ENCODE measurements at regions not wholly inside any gene's neighbourhood (a gene's known extent, or its start where the extent isn't known, plus 50 kb on each side); places are given as distances from the start of the nearest gene placed in this dataset.
"Not testable (repeated sequence)": the region's sequence is repeated elsewhere in the genome, so short reads cannot be mapped to it uniquely, and the experiment has no call there.

DNA sequence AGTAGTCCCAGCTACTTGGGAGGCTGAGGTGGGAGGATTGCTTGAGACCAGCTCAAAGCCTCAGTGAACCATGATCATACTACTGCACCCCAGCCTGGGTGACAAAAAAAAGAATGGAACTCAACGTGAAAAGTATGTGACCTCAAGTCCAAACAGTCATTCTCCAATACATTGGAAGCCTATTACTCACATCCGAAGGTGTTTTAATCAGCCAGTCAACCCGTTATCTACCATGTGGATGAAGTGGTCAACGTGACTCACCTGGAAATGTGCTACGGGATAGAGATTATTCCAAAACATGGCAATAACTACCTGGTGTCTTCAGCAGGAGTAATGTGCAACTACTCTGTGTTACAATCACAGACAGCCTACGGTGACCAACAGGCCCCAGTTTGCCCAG lies 85.8 kb upstream of the TOP1 start:
- no peak for DNase-seq

DNA sequence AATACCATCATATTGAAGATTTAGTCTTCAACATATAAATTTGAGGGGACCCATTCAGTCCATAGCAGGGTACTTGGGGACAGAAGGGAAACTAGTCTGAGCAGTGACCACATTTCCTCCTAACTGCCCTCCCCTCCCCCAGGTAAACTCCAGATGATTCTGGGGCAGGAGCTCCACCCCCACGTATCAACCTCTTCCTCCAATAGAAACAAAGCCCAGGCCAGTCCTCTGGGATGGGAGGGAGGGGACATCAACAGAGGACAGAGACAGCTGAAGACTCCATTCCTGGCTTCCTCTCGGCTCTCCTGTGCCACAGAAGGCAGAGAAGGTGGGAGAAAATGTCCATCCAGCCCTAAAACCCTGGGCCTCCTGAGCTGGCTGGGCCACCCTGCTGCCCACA lies 85.0 kb upstream of the TOP1 start:
- DNase-seq: no peak

DNA sequence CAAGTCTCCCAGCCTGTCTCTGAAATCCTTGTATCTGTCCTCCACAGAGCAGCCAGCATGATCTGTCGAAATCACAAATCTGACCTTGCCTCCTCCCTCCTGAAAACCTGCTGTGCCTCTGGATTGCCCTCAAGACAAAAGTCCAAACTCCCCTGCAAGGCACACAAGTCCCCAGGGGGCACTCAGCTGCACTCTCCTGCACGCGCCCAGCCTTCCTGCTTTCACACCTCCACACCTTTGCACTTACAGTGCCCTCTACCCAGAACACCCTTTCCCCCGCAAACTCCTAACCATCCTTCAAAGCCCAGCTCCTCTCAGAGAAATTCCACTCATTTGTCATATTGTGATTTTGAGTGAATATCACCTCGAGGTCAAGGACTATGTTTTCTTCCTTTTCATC lies 83.4 kb upstream of the TOP1 start:
- DNase-seq: no peak

DNA sequence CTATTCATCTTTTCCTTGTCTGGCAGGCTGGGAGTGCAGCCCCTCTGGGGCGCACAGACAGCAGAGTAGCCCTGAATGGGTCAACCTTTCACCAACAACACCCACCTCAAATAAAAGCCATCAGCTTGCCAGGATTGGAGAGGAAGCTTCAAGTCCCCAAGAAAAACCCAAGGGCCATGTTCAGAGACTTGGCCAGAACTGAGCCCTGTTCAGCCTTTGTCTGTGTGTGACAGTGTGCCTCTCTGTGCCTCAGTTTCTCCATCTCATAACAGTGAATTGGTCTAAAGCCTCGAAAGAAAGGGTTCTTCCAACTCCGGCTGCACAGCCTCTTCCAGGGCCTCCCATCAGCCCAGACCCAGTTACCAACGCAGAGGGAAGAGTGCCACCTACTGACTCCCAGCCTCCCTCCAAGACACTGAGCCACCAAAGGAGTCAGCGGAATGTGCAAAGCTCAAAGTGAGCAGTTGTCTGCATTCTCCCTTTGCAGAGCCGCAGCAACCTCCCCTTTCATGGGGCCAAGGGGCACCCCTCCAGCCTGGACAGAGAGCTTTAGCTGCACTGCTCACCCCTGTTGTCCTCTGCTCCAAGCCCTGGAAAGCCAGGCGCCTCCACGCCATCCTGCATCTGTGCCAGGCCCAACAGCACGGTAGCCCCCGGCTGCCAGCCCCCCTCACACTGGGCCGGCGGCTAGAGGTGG lies 82.7 kb upstream of the TOP1 start:
- DNase-seq: no peak

DNA sequence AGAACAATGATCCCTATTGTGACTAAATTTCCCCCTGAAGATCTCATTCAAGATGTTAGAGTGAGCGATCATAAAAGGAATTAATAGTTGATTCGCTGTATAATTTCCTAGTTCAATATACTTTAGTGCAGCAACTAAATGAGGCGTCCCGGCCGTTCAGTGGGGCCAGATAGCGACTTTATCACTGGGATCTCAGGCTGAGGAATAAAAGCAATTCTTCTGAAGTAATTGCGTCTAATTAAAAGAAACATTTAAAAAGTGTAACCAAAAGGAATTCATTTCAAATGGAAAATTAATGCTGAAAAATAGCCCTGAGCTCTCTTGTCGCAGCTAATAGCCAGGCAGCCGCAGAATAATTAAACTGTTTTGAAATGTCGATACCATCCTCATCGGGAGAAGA lies 82.2 kb upstream of the TOP1 start:
- no peak for DNase-seq

DNA sequence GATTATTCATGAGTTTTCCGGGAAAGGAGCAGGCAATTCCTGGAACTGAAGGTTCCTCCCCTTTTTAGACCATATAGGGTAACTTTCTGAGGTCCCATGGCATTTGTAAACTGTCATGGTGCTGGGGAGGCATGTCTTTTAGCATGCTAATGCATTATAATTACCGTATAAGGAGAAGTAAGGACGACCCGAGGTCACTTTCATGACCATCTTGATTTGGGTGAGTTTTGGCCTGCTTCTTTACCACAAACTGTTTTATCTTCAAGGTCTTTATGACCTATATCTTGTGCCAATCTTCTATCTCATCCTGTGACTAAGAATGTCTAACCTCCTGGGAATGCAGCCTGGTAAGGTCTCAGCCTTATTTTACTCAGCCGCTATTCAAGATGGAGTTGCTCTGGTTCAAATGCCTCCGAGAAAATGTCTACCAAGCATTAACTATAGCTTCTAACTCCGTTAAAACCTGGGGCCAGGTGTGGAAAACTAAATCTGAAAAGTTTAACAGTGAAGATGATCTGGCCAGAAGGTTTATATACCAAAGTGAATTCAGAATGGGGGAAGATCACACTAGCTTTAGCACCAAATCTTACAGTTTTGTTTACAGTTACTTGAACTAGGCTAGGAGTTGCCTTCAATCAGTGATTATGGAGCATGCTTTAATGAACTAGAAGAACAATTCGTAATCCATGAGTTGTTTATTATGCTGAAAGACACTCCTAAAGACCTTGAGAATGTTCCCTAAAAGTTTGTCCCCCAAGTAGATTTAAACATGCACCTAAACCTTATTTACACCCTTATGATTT lies 80.0 kb upstream of the TOP1 start:
- no peak for DNase-seq

DNA sequence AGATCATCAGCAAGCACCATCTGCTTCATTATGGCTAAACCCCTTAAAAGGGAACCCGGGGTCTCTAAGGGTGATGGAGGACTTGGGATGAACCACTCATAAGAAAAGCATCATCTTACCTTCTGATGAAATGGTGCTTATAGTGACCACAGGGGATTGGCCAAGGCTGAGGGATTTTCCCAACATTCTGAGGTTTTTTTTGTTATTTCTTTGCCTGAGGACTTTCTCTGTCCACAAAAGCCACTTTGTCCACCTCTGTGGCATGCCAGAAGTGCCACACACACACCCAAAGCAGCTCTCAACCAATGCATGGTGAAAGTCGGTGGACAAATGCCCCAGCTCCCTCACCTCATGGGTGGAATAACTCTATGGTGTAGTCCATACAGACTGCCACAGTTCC lies 79.3 kb upstream of the TOP1 start:
- DNase-seq: no peak

DNA sequence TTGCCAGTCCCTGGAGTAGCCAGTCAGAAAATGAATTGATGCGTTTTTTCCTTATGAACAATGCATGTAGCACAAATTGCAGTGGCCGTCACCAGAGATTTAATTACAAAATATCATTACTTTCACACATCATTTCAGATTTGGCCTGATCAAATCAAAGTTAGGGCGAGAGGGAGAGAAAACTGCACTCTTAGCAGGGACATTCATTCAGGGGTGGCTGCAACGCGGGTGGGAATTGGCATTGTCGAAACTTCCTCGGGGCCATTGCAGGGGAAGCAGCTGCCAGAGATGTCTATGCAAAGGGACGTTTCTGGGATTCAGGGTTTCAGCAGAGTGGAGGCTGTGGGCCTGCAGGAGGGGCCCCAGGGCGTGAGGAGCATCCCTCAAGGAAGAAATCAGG lies 76.5 kb upstream of the TOP1 start:
- no peak for DNase-seq

DNA sequence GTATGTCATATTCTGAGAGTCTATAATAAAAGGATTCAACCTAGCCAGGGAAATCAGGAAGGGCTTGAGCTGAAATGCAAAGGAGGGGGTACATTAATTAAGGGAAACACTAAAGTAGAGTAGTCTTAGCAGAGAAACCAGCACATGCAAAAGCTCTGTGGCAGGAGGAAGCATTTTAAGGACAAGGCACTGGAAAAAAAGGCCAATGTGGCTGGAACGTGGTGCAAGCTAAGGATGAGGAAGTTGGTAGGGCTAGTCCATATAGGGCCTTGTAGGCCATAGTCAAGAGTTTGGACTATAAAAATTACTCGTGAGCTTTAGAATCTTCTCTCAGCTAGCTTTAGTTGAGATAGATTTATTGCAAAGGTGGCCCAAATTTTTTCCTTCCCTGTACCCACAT lies 75.2 kb upstream of the TOP1 start:
- DNase-seq: no peak

DNA sequence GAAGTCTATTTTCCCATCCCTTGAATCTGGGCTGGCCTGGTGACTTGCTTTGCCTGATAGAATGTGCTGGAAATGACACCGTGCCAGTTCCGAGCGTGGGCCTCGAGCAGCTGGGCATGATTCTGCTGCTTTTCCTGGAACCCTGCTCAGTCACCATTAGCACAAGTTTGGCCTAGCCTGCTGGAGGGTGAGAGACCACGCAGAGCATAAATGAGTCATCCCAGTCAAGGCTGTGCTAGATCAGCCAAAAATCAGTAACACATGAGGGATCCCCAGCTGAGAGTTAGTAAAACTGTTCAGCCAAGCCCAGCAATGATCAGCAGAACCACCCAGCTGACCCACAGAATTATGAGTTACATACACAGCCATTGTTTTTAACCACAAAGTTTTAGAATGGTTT lies 74.8 kb upstream of the TOP1 start:
- DNase-seq: no peak

DNA sequence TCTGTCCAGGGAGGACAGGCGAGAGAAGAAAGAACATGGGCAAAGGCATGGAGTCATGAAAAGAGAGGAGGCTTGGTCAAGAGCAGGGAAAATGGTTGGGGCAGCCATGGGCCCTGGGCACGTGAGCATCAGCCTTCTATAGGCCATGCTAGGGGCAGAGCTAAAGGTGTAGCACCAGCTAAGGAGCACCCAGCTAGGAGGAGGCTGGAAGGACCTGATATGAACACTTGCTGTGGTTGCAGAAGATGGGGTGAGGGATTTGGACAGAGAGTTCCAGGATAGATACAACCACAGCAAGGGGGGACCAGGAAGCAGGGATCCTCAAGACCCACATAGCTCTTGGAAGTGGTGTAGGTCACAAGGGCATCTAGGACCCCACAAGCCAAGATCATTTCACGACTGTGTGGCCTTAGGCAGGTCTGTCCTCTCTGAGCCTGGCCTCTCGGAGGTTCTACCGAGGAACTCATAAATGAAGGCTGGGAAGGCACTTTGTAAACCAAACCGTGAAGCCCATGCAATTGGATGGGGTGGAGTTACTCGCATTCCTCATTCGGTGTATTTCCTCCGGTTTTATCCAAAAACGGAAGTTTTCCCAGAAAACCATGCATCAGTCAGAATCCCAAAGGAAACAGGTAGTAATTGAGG lies 74.0 kb upstream of the TOP1 start:
- no peak for DNase-seq

DNA sequence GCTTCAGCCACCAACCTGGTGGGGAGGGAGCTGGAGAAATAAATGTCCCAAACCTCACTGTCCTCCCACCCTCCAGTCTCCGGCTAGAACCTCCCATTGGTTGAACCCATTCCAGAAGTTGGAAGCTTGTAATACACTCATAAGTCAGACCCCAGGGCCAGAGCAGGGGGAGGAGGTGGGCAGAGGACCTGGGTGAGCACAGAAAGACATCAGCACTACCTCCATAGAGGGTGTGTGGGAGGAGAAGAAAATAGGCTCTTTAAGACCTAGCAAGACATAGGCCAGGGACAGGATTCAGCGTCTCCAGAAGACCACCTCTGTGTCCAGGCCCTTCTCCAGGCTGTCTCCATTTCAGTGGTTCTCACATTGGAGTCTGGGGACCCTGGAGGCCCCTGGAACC lies 73.3 kb upstream of the TOP1 start:
- DNase-seq: no peak

DNA sequence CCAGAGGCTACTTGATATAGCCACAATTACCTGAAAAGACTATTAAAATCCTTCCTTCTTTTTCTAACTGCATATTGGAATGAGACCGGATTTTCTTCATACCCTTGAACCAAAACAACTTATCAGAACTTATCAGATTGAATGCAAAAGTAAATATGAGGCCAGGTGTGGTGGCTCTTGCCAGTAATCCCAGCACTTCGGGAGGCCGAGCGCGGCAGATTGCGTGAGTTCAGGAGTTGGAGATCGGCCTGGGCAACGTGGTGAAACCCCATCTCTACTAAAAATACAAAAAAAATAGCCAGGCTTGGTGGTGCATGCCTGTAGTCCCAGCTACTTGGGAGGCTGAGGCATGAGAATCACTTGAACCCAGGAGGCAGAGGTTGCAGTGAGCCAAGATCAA lies 72.8 kb upstream of the TOP1 start:
- DNase-seq: not testable (repeated sequence)

DNA sequence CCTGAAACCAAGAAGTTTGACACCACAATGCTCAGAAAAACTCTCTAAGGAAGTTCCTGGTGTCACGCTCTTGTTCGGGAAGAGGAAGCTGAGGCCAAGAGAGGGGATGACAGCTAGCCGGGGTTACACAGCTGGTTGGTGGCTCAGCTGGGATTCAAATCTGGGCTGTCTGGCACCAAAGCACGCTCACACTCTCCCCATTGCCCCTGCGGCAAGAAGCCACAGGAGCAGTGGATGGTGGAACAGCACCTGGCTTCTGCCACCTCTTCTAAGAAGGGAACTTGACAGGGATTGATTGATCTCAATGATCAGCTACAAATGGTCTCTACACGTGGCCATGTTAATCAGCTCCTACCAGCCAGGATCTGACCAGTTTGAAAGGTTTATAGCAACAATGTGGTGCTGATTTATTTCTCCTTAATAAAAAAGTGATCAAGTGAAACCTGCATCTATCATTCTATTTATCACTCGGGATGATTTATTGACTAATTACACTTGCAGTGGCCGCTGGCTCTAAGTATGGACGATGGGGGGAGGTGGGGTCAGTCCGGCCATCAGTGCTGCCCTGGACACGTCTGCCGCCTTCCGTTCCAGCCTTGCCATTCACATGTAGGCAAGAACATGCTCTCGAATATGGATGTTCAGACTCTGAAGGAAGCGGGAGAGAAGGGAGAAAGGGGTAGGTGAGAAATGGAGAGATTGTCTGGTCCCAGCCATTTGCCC lies 71.9 kb upstream of the TOP1 start:
- DNase-seq: no peak

DNA sequence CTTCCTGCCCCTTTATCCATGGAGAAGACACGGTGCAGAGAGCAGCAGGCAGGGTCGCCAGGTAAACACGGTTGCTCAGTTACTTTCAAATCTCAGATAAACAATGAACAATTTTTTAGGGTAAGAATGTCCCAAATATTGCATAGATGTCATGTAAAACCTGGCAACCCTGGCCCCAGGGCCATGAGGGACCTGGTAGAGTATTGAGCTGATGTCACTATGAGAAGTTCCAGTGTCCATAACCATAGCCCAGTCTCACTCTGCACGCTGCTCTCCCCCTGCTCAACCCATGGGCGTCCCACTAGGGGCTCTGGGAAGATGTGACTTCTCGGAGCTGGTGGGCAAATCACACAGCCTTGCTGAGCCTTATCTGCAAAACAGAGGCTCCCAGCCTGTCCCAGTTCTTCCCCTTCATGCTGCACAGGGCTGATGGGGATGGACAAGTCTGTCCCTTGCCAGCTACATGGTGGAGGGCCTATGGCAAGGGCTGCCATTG lies 71.3 kb upstream of the TOP1 start:
- no peak for DNase-seq

DNA sequence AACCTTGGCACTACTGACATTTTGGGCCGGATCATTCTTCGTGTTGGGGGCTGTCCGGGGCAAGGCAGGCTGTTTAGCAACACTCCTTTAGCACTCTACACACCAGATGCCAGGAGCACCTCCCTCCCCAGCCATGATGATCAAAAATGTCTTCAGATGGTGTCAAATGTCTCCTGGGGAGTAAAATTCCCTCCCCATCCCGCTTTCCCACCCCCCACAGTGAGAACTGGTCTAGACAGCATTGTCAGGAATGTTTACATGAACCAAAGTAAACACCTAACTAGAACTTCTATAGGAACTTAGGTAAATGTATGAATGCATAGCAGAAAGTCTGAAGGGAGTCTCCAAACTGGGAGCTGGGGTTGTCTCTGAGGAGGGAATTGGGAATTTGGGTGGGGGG lies 70.0 kb upstream of the TOP1 start:
- DNase-seq: no peak

DNA sequence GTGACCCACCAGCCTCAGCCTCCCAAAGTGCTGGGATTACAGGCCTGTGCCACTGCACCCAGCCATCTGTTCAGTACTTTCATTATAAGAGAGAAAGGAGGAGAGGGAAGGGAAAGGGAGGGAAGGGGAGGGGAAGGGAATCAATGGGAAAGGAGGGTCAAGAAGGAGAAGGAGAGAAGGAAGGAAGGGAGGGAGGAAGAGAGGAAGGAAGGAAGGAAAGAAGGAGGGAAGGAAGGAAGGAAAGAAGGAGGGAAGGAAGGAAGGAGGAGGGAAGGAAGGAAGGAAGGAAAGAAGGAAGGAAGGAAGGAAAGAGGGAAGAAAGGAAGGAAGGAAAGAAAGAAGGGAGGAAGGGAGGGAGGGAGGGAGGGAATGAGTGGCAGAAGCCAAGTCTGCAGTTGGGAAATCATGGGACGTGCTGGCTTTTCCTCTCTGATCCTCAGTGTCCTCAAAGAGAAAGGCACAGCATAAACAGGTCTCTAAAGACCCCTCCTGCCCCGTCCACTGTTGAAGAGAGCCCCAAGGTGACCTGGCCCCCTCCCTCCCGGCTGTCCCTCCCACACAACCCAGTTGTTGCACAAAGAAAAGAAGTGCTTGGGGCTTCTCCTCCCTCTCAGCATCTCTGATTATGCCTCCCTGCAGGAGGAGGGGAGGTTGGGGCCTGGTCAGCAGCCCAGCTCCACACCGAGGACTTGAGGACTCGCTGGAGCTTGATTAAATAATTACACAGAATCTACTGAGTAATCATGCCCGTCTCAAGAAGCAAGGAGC lies 69.1 kb upstream of the TOP1 start:
- DNase-seq: no peak

DNA sequence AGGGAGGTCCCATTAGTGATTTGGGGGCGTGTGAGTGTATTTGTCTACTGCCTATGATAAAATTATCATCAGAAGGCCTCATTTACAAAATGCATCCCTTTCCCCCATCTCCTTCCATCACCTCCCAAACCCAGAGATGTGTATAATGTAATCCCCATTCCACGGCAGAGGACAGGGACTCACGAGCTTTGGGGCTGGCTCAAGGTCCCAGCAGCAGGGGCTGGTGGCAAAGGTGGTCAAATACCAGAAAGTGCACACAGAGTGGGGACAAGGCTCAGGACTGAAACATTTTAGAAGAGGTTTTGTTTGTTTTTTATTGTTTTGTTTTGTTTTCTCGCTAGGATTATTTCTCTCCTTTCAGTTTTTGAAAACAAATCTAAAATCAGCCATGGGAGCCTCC lies 68.5 kb upstream of the TOP1 start:
- no peak for DNase-seq

DNA sequence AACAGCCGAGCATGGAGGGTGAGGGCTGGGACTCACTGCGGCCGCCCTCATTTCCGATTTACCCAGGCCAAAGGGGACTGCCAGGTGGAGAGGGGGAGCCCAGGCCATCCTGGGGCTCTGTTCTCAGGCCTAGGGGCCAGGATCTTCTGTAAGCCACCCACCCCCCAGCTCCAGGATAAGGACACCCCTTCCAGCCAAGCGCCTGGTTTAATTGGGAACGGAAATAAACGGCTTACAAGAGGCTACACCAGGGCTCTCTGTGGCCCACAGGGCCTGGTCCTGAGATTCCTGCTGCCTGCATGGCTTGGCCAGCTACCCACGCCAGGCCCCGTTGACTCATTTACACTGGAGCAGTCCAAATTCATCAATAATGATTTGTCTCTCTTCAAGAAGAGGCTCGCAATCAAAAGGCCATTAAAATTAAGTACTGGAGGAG lies 68.1 kb upstream of the TOP1 start:
- no peak for DNase-seq

DNA sequence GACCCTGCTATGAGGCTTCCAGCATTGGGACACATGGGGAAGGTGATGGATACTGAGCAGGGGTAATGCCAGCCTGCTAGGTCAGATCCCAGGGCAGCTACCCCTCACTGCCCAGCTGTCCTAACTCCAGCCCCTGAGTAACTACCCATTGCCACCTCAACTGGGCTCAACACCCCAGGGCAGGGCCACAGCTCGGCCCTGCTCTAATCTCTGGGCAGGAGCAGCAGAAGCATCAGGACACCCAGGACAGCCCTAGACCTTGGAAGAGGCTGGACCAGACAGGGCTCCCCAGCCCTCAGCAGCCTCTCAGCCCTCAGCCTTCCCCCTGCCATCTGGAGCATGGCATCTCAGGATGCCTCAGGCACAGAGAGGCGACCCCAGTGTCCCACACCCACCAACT lies 67.4 kb upstream of the TOP1 start:
- no peak for DNase-seq

DNA sequence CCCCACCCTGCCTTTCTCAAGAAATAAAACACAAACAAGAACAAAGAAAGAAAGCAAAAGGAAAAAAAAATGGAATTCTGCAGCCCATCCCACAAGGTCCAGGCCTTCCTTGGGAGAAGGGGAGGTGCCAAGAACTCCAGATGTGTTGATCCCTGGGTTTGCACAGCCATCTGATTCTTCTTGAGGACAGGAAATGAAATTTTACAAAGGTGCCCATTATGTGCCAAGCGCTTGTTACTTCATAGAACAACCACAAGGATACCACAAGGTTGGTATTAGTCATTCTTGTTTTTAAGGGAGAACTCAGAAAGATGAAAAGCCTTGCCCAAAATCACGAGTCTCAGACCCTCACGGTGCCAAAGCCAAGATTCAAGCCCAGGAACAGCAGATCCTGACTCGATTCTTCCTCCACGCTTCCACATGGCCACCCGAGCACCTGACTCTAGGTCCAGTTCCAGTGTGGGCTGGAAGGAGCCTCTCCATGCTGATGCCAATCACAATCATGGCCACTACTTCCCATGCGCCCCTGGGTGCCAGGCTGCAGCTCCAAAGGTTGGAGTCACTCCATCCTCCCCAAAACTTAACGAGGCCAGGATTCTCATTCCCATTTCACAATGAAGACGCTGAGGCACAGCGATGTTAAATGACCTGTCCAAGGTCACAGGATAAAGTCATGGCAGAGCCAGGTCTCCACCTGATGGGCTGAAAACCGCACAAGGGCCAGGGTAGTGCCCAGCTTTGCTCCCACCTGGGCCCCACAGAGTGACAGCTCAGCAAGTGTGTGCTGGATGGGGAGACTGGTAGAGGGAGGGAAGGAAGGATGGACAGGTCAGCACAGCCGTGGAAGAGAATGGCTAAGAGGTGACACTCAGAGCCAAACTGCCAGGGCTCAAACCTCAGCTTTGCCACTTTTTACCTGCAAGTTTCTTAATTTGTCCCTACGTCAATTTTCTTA lies 66.7 kb upstream of the TOP1 start:
- DNase-seq: no peak

Data from activated T-cell treated with anti-CD3 and anti-CD28 coated beads for 4 hours (primary cell).